ENCODE measurements at regions not wholly inside any gene's neighbourhood (a gene's known extent, or its start where the extent isn't known, plus 50 kb on each side); places are given as distances from the start of the nearest gene placed in this dataset.

- H3K36me3 Mint-ChIP-seq (ENCODE audit: low read depth, unreplicated experiment), result no peaks in the 10 kb centered on the region
- FAIRE-seq, result no peak
- Histone ChIP-seq H3K9ac (ENCODE audit: low read length) (no peak overlapping the region), H3K27me3 (ENCODE audit: insufficient read depth, low read length) (no peaks in the 10 kb centered on the region), H3K79me2 (ENCODE audit: insufficient read depth, low read length) (no peaks in the 10 kb centered on the region), H4K20me1 (ENCODE audit: insufficient read depth, low read length) (no peaks in the 10 kb centered on the region), H3K9me3 (ENCODE audit: insufficient read depth, low read depth, low read length) (peaks cover 4% of the 10 kb centered on the region), H2AFZ (ENCODE audit: low read depth, low read length) (no peak overlapping the region), H3K4me1 (ENCODE audit: insufficient read depth, low read length) (no peaks in the 10 kb centered on the region), H3K27ac (ENCODE audit: low read depth, low read length) (no peak overlapping the region), H3K36me3 (ENCODE audit: insufficient read depth, low read length) (no peaks in the 10 kb centered on the region), H3K4me2 (ENCODE audit: low read length) (no peak overlapping the region), H3K4me3 (ENCODE audit: insufficient read depth, low read depth, low read length) (no peak overlapping the region)
- no peaks in the 10 kb centered on the region for H3K27me3 Mint-ChIP-seq (ENCODE audit: low read depth, unreplicated experiment)
- TF ChIP-seq EZH2 (IDR thresholded peaks at IDR 0.05; ENCODE audit: insufficient read depth, low read length) (no peak), CTCF (IDR thresholded peaks at IDR 0.05; ENCODE audit: insufficient read depth, low read depth, low read length) (no peak)
- no peak overlapping the region for H3K4me3 Mint-ChIP-seq (ENCODE audit: unreplicated experiment)
- DNase-seq (ENCODE audit: low read depth), result no peak
- no peaks in the 10 kb centered on the region for H3K4me1 Mint-ChIP-seq (ENCODE audit: low read depth, unreplicated experiment)
- no peak overlapping the region for H3K27ac Mint-ChIP-seq (ENCODE audit: unreplicated experiment)
- H3K9me3 Mint-ChIP-seq (ENCODE audit: unreplicated experiment), result no peaks in the 10 kb centered on the region
Measured at GRCh38 chr2:117341690-117342089, 472.8 kb upstream of the DDX18 start.

GRCh38 chr2:117342415-117342814 lies 472.1 kb upstream of the DDX18 start:
- Mint-ChIP-seq H3K9me3 (ENCODE audit: unreplicated experiment) (no peaks in the 10 kb centered on the region), H3K27ac (ENCODE audit: unreplicated experiment) (no peak overlapping the region), H3K36me3 (ENCODE audit: low read depth, unreplicated experiment) (no peaks in the 10 kb centered on the region), H3K4me3 (ENCODE audit: unreplicated experiment) (no peak overlapping the region), H3K27me3 (ENCODE audit: low read depth, unreplicated experiment) (no peaks in the 10 kb centered on the region), H3K4me1 (ENCODE audit: low read depth, unreplicated experiment) (no peaks in the 10 kb centered on the region)
- no peak for DNase-seq (ENCODE audit: low read depth)
- H3K9ac ChIP-seq (ENCODE audit: low read length), result no peak overlapping the region
- no peak overlapping the region for H3K4me3 ChIP-seq (ENCODE audit: insufficient read depth, low read depth, low read length)
- H3K36me3 ChIP-seq (ENCODE audit: insufficient read depth, low read length), result no peaks in the 10 kb centered on the region
- no peak overlapping the region for H3K4me2 ChIP-seq (ENCODE audit: low read length)
- H2AFZ ChIP-seq (ENCODE audit: low read depth, low read length), result no peak overlapping the region
- H3K9me3 ChIP-seq (ENCODE audit: insufficient read depth, low read depth, low read length), result peaks cover 4% of the 10 kb centered on the region
- H3K4me1 ChIP-seq (ENCODE audit: insufficient read depth, low read length), result no peaks in the 10 kb centered on the region
- TF ChIP-seq EZH2 (IDR thresholded peaks at IDR 0.05; ENCODE audit: insufficient read depth, low read length) (no peak), CTCF (IDR thresholded peaks at IDR 0.05; ENCODE audit: insufficient read depth, low read depth, low read length) (no peak)
- no peaks in the 10 kb centered on the region for H3K27me3 ChIP-seq (ENCODE audit: insufficient read depth, low read length)
- FAIRE-seq, result no peak
- no peaks in the 10 kb centered on the region for H4K20me1 ChIP-seq (ENCODE audit: insufficient read depth, low read length)
- no peaks in the 10 kb centered on the region for H3K79me2 ChIP-seq (ENCODE audit: insufficient read depth, low read length)
- H3K27ac ChIP-seq (ENCODE audit: low read depth, low read length), result no peak overlapping the region

- no peaks in the 10 kb centered on the region for H3K27me3 ChIP-seq (ENCODE audit: insufficient read depth, low read length)
- Mint-ChIP-seq H3K4me1 (ENCODE audit: low read depth, unreplicated experiment) (no peaks in the 10 kb centered on the region), H3K9me3 (ENCODE audit: unreplicated experiment) (no peaks in the 10 kb centered on the region), H3K4me3 (ENCODE audit: unreplicated experiment) (no peak overlapping the region), H3K27me3 (ENCODE audit: low read depth, unreplicated experiment) (no peaks in the 10 kb centered on the region), H3K36me3 (ENCODE audit: low read depth, unreplicated experiment) (no peaks in the 10 kb centered on the region), H3K27ac (ENCODE audit: unreplicated experiment) (no peak overlapping the region)
- DNase-seq (ENCODE audit: low read depth) (no peak), FAIRE-seq (no peak)
- H3K9me3 ChIP-seq (ENCODE audit: insufficient read depth, low read depth, low read length), result peaks cover 2% of the 10 kb centered on the region
- H3K4me2 ChIP-seq (ENCODE audit: low read length), result no peak overlapping the region
- H3K4me3 ChIP-seq (ENCODE audit: insufficient read depth, low read depth, low read length), result no peak overlapping the region
- H2AFZ ChIP-seq (ENCODE audit: low read depth, low read length), result no peak overlapping the region
- no peaks in the 10 kb centered on the region for H3K4me1 ChIP-seq (ENCODE audit: insufficient read depth, low read length)
- H3K27ac ChIP-seq (ENCODE audit: low read depth, low read length), result no peak overlapping the region
- no peak overlapping the region for H3K9ac ChIP-seq (ENCODE audit: low read length)
- H3K36me3 ChIP-seq (ENCODE audit: insufficient read depth, low read length), result no peaks in the 10 kb centered on the region
- no peaks in the 10 kb centered on the region for H4K20me1 ChIP-seq (ENCODE audit: insufficient read depth, low read length)
- TF ChIP-seq CTCF (IDR thresholded peaks at IDR 0.05; ENCODE audit: insufficient read depth, low read depth, low read length), result no peak
- TF ChIP-seq EZH2 (IDR thresholded peaks at IDR 0.05; ENCODE audit: insufficient read depth, low read length), result no peak
- no peaks in the 10 kb centered on the region for H3K79me2 ChIP-seq (ENCODE audit: insufficient read depth, low read length)
Measured at GRCh38 chr2:117349687-117350086, 464.8 kb upstream of the DDX18 start.
